ENCODE measurements at regions not wholly inside any gene's neighbourhood (a gene's known extent, or its start where the extent isn't known, plus 50 kb on each side); places are given as distances from the start of the nearest gene placed in this dataset.
A peak's percentile ranks its signal among the peaks of the same experiment; 100 is the strongest.
"Not testable (repeated sequence)": the region's sequence is repeated elsewhere in the genome, so short reads cannot be mapped to it uniquely, and the experiment has no call there.

DNA sequence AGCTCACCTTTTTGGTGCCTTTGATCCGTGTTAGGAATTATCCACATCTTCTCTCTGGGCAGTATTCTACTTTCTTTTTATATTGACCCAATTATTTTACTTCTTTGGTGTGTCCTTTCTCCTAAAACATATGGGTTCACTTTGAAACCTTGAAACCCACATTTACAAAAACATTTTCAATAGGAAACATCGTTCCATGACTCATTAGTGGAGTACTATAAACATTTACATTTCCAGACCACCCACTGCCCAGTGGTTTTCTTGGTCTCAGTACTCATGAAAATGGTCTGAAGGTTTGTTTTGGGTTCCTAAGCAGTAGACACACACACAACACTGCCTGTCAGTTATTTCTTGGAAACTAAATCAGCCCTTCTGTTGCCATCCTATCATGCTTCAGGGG, 111.7 kb upstream of the LPCAT1 start:
- not testable (repeated sequence) for DNase-seq

GRCh38 chr5:1634337-1634661, 110.5 kb upstream of the LPCAT1 start:
- DNase-seq = no peak

GRCh38 chr5:1633605-1634336, 110.0 kb upstream of the LPCAT1 start:
- peak; percentile 56 for DNase-seq

GRCh38 chr5:1631004-1631403, 107.2 kb upstream of the LPCAT1 start:
- DNase-seq = not testable (repeated sequence)

GRCh38 chr5:1626397-1626796, 102.6 kb upstream of the LPCAT1 start:
- not testable (repeated sequence) for DNase-seq

- DNase-seq = not testable (repeated sequence)
Observed at GRCh38 chr5:1619531-1619930, 95.8 kb upstream of the LPCAT1 start.

DNA sequence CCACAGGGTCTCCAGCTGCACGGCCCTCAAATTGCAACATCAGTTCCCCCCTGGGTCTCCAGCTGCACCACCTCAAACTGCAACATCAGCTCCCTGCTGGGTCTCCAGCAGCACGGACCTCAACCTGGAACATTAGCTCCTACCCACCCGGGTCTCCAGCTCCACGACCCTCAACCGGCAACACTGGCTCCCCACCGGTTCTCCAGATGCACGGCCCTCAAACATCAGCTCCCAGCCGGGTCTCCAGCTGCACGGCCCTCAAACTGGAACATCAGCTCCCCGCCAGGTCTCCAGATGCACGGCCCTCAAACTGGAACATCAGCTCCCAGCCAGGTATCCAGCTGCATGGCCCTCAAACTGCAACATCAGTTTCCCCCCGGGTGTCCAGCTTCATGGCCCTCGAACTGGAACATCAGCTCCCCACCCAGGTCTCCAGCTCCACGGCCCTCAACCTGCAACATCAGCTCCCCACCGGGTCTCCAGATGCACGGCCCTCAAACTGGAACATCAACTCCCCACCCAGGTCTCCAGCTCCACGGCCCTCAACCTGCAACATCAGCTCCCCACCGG, 94.6 kb upstream of the LPCAT1 start:
- DNase-seq = not testable (repeated sequence)

DNA sequence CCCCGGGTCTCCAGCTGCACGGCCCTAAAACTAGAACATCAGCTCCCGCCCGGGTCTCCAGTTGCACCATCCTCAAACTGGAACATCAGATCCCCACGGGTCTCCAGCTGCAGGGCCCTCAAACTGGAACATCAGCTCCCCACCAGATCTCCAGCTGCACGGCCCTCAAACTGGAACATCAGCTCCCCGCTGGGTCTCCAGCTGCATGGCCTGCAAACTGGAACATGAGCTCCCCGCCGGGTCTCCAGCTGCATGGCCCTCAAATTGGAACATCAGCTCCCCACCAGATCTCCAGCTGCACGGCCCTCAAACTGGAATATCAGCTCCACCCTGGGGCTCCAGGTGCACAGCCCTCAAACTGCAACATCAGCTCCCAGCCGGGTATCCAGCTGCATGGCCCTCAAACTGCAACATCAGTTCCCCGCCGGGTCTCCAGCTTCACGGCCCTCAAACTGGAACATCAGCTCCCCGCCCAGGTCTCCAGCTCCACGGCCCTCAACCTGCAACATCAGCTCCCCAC, 93.5 kb upstream of the LPCAT1 start:
- DNase-seq = not testable (repeated sequence)

DNA sequence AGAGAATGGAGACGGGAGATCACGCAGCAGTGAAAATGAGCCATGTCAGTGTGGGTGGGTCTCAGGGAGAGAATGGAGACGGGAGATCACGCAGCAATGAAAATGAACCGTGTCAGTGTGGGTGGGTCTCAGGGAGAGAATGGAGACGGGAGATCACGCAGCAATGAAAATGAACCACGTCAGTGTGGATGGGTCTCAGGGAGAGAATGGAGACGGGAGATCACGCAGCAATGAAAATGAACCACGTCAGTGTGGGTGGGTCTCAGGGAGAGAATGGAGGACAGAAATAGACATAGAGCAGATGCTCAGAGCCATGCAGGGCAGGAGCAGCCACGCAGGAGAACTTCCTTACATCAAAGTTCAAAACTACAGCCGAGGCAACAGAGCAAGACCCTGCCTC, 89.8 kb upstream of the LPCAT1 start:
- DNase-seq = not testable (repeated sequence)

DNA sequence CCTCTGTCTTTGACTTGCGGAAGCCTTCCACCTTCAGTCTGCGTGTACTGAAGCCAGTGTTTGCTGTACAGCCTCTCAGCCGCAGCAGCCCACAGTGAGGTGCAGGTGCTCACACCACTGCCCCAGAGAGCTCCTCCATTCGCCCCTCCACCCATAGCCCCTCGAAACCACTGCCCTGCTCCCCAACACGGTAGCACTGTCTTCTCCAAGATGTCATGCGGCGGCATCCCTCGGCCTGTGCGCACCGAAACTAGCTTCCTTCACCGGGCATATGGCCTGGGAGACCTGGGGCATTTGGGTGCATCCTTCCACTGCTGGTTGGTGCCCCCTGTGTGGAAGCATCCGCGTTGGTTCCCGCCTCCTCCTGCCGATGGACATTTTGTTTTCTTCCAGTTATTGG, 86.8 kb upstream of the LPCAT1 start:
- DNase-seq = not testable (repeated sequence)

DNA sequence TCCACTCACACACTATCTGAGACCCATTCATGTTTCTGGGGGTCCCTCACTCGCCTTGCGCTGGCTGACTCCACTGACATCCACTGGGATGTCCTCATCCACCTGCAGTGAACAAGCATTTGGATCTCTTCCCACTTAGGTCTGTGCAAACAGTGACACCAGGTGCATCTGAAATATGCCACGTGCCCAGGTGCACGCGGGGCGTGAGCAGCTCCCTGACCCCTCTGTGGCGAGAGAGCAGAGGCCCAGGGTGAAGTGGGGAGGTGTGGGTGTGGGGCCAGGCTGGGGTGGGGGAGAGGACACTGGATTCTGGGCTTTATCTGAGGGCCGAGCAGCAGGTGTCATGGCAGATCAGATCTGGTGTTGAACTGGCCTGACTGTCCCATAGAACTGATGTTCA, 85.4 kb upstream of the LPCAT1 start:
- DNase-seq = not testable (repeated sequence)

GRCh38 chr5:1608336-1608735, 84.6 kb upstream of the LPCAT1 start:
- not testable (repeated sequence) for DNase-seq

- not testable (repeated sequence) for DNase-seq
Observed at GRCh38 chr5:1606951-1607350, 83.2 kb upstream of the LPCAT1 start.

GRCh38 chr5:1603916-1604315, 80.2 kb upstream of the LPCAT1 start:
- DNase-seq = not testable (repeated sequence)

- not testable (repeated sequence) for DNase-seq
Observed at GRCh38 chr5:1601565-1601964, 77.8 kb upstream of the LPCAT1 start.

- DNase-seq = not testable (repeated sequence)
Observed at GRCh38 chr5:1598950-1599737, 75.4 kb upstream of the LPCAT1 start.

- not testable (repeated sequence) for DNase-seq
Observed at GRCh38 chr5:1597093-1597473, 73.3 kb upstream of the LPCAT1 start.

GRCh38 chr5:1596462-1597092, 72.8 kb upstream of the LPCAT1 start:
- DNase-seq = not testable (repeated sequence)

GRCh38 chr5:1594357-1595106, 70.8 kb upstream of the LPCAT1 start:
- DNase-seq = peak; percentile 59

DNA sequence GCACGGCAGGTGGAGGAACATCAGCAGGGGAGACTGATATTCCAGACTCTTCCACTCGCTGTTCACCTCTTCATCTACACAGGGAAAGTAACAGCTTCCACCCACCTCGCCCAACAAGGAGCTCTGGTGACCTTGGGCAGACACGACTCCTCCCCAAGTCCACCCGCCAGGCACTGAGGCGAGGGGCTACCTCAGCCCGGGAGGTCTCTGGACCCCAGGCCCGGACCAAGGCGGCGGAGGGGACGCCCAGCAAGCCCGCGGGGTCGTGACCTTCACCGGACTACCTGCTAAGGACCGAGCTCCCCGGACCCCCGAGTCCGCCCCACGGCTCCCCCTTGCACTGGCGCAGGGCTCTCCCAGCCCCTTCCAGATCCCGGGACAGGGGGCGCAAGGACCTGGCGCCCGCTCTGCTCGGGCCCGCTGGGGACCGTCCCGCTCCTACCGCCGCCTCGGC, 70.2 kb upstream of the LPCAT1 start:
- DNase-seq = no peak

- DNase-seq = not testable (repeated sequence)
Observed at GRCh38 chr5:1588071-1588694, 64.4 kb upstream of the LPCAT1 start.
